GM23248 (cell line): ENCODE measurements at regions not wholly inside any gene's neighbourhood (a gene's known extent, or its start where the extent isn't known, plus 50 kb on each side); places are given as distances from the start of the nearest gene placed in this dataset.

ENCODE experiments used
- DNase-seq: peaks from one replicate; pipeline ENCODE4 v3.0.0-alpha.2; 2015
- H2AFZ ChIP-seq: fragments of 200-600 bp; sonication (generic); 2 replicates; pipeline ENCODE4 v1.6.1; 2016; ENCODE audit warnings: antibody characterized with exemption
- H3F3A ChIP-seq: fragments of 200-600 bp; sonication (generic); 2 replicates; pipeline ENCODE4 v1.6.1; 2016; ENCODE audit warnings: mild to moderate bottlenecking, antibody characterized with exemption, mixed run types; ENCODE audit not compliant: insufficient read depth
- H3K27ac ChIP-seq: fragments of 200-600 bp; sonication (generic); 2 replicates; pipeline ENCODE4 v1.5.1; 2016; ENCODE audit warnings: mild to moderate bottlenecking
- H3K27me3 ChIP-seq: fragments of 200-600 bp; sonication (generic); replicated peaks from 2 replicates; pipeline ENCODE4 v1.6.1; 2016; ENCODE audit warnings: mild to moderate bottlenecking; ENCODE audit not compliant: insufficient read depth
- H3K36me3 ChIP-seq: fragments of 200-600 bp; sonication (generic); 2 replicates; pipeline ENCODE4 v1.6.1; 2016; ENCODE audit warnings: low read depth, mild to moderate bottlenecking
- H3K4me1 ChIP-seq: fragments of 200-600 bp; sonication (generic); 2 replicates; pipeline ENCODE4 v1.6.1; 2016; ENCODE audit warnings: mild to moderate bottlenecking; ENCODE audit not compliant: insufficient read depth
- H3K4me2 ChIP-seq: fragments of 200-600 bp; sonication (generic); one replicate; pipeline ENCODE4 v1.6.1; 2016; ENCODE audit warnings: mild to moderate bottlenecking; ENCODE audit not compliant: unreplicated experiment
- H3K4me3 ChIP-seq: fragments of 200-600 bp; sonication (generic); 2 replicates; pipeline ENCODE4 v1.5.1; 2016; ENCODE audit warnings: mild to moderate bottlenecking
- H3K79me2 ChIP-seq: fragments of 200-600 bp; sonication (generic); 2 replicates; pipeline ENCODE4 v1.6.1; 2016; ENCODE audit warnings: mild to moderate bottlenecking; ENCODE audit not compliant: insufficient read depth
- H3K9ac ChIP-seq: fragments of 200-600 bp; sonication (generic); 2 replicates; pipeline ENCODE4 v1.6.1; 2016; ENCODE audit warnings: mild to moderate bottlenecking
- H3K9me2 ChIP-seq: fragments of 200-600 bp; sonication (generic); 2 replicates; pipeline ENCODE4 v1.6.1; 2016; ENCODE audit warnings: mixed run types, mild to moderate bottlenecking, moderate library complexity; ENCODE audit not compliant: insufficient read depth
- H3K9me3 ChIP-seq: fragments of 200-600 bp; sonication (generic); one replicate; pipeline ENCODE4 v1.6.1; 2017; ENCODE audit warnings: low read depth
- H4K20me1 ChIP-seq: fragments of 200-600 bp; sonication (generic); 2 replicates; pipeline ENCODE4 v1.6.0; 2016; ENCODE audit not compliant: insufficient read depth
- EZH2 ChIP-seq: fragments of 200-600 bp; sonication (generic); IDR thresholded peaks from 2 replicates; pipeline ENCODE4 v1.6.1; 2018; ENCODE audit warnings: antibody characterized with exemption, mild to moderate bottlenecking; ENCODE audit not compliant: insufficient read depth, poor library complexity, severe bottlenecking
- EZH2phosphoT487 ChIP-seq: fragments of 200-600 bp; sonication (generic); IDR thresholded peaks from 2 replicates; pipeline ENCODE4 v1.6.1; 2018; ENCODE audit warnings: antibody characterized with exemption, moderate library complexity, mild to moderate bottlenecking, low read depth; ENCODE audit not compliant: insufficient read depth
- WGBS, 2 experiments: methylation state at CpG; one replicate each; pipeline ENCODE4 v1.1.6; 2015 to 2017; ENCODE audit warnings: low lambda C conversion rate in 2 of 2, low coverage in 1 of 2; ENCODE audit errors: missing lambda C conversion rate in 2 of 2; 5-methylcytosine and 5-hydroxymethylcytosine counted together
- in situ Hi-C: fragments of 300-500 bp; cut with MboI; formaldehyde crosslinking; loops from 2 replicates; pipeline ENCODE4 v1.15.0; 2020

- Histone ChIP-seq H3F3A (peaks cover 19% of the 10 kb centered on the region), H3K9ac (no peak overlapping the region), H3K4me1 (peaks cover 14% of the 10 kb centered on the region), H2AFZ (no peak overlapping the region), H3K9me3 (no peaks in the 10 kb centered on the region), H4K20me1 (no peaks in the 10 kb centered on the region), H3K4me2 (no peak overlapping the region), H3K36me3 (no peaks in the 10 kb centered on the region), H3K9me2 (no peaks in the 10 kb centered on the region), H3K79me2 (no peaks in the 10 kb centered on the region), H3K4me3 (no peak overlapping the region), H3K27me3 (no peaks in the 10 kb centered on the region), H3K27ac (no peak overlapping the region)
- DNase-seq = no peak
- TF ChIP-seq EZH2phosphoT487 (no peak), EZH2 (no peak)
- WGBS, 2 experiments = 86 to 96% methylated on average over 1 of the region's 1 CpG
- in situ Hi-C loops = no loop called here
Observed at GRCh38 chr16:64422259-64422658, 699.6 kb downstream of the CDH11 start.

- Histone ChIP-seq H3K4me3 (no peak overlapping the region), H3K27ac (no peak overlapping the region), H3K27me3 (no peaks in the 10 kb centered on the region), H3K9ac (no peak overlapping the region), H4K20me1 (no peaks in the 10 kb centered on the region), H3K9me2 (no peaks in the 10 kb centered on the region), H3K36me3 (no peaks in the 10 kb centered on the region), H2AFZ (no peak overlapping the region), H3K4me1 (peaks cover 22% of the 10 kb centered on the region), H3K79me2 (no peaks in the 10 kb centered on the region), H3F3A (peaks cover 26% of the 10 kb centered on the region), H3K4me2 (no peak overlapping the region), H3K9me3 (no peaks in the 10 kb centered on the region)
- in situ Hi-C loops = no loop called here
- WGBS, 2 experiments = 83 to 100% methylated on average over 1 of the region's 1 CpG
- DNase-seq = no peak
- TF ChIP-seq EZH2 (no peak), EZH2phosphoT487 (no peak)
Observed at GRCh38 chr16:64421515-64421914, 700.3 kb downstream of the CDH11 start.

GRCh38 chr16:64419832-64420231, 702.0 kb downstream of the CDH11 start:
- Histone ChIP-seq H3K4me2 (no peak overlapping the region), H3K4me1 (peaks cover 30% of the 10 kb centered on the region), H4K20me1 (no peaks in the 10 kb centered on the region), H3K9me2 (no peaks in the 10 kb centered on the region), H3K36me3 (no peaks in the 10 kb centered on the region), H3K27me3 (no peaks in the 10 kb centered on the region), H3K9ac (no peak overlapping the region), H2AFZ (no peak overlapping the region), H3K4me3 (no peak overlapping the region), H3K27ac (no peak overlapping the region), H3K79me2 (no peaks in the 10 kb centered on the region), H3K9me3 (no peaks in the 10 kb centered on the region), H3F3A (peaks cover 28% of the 10 kb centered on the region)
- DNase-seq = no peak
- no peak for TF ChIP-seq EZH2phosphoT487
- no peak for TF ChIP-seq EZH2
- WGBS, 2 experiments = 92 to 96% methylated on average over 4 of the region's 4 CpGs
- in situ Hi-C loops = no loop called here

GRCh38 chr16:64417711-64418227, 704.1 kb downstream of the CDH11 start:
- no peak overlapping the region for H3K9ac ChIP-seq
- H3K4me2 ChIP-seq = peak overlapping the region; percentile 62
- peaks cover 42% of the 10 kb centered on the region for H3K4me1 ChIP-seq
- H3K79me2 ChIP-seq = no peaks in the 10 kb centered on the region
- H3K4me3 ChIP-seq = no peak overlapping the region
- H3K27ac ChIP-seq = peak overlapping the region; percentile 70
- WGBS, 2 experiments = 2 to 5% methylated on average over 1 of the region's 1 CpG
- H3F3A ChIP-seq = peaks cover 40% of the 10 kb centered on the region
- in situ Hi-C loops = no loop called here
- no peaks in the 10 kb centered on the region for H3K36me3 ChIP-seq
- no peaks in the 10 kb centered on the region for H3K9me3 ChIP-seq
- H3K27me3 ChIP-seq = no peaks in the 10 kb centered on the region
- H2AFZ ChIP-seq = peak overlapping the region; percentile 30; the same call in 1 of the 2 replicates
- H4K20me1 ChIP-seq = no peaks in the 10 kb centered on the region
- peak; percentile 72 for DNase-seq
- H3K9me2 ChIP-seq = no peaks in the 10 kb centered on the region
- TF ChIP-seq EZH2phosphoT487 (no peak), EZH2 (no peak)
